HEK293 (cell line): ENCODE measurements at regions not wholly inside any gene's neighbourhood (a gene's known extent, or its start where the extent isn't known, plus 50 kb on each side); places are given as distances from the start of the nearest gene placed in this dataset.

Experiments
- SP3 ChIP-seq: fragments of 450-650 bp; formaldehyde crosslinking; IDR thresholded peaks from 2 replicates; pipeline ENCODE4 v1.5.1; 2016; ENCODE audit warnings: missing biosample characterization, missing genetic modification characterization
- ZNF555 ChIP-seq: fragments of 450-650 bp; formaldehyde crosslinking; conservative IDR thresholded peaks from 2 replicates; pipeline ENCODE4 v1.5.1; 2017; ENCODE audit warnings: missing biosample characterization, mild to moderate bottlenecking, missing genetic modification characterization, inconsistent platforms
- ZNF561 ChIP-seq: fragments of 450-650 bp; IDR thresholded peaks from 2 replicates; pipeline ENCODE4 v1.5.1; 2018; ENCODE audit warnings: missing biosample characterization, missing genetic modification characterization, borderline replicate concordance

GRCh38 chr11:97430877-97431276 lies 1041.1 kb downstream of the JRKL start:
- no peak for TF ChIP-seq ZNF555 (tag by site-specific recombination)
- TF ChIP-seq ZNF561 (tag by site-specific recombination), result no peak
- TF ChIP-seq SP3 (tag by site-specific recombination), result no peak
